GM23338 (cell line): ENCODE measurements at regions not wholly inside any gene's neighbourhood (a gene's known extent, or its start where the extent isn't known, plus 50 kb on each side); places are given as distances from the start of the nearest gene placed in this dataset.

Experiments
- ATAC-seq: fragments of 200-7000 bp; cut with Tn5 transposase; 3 replicates; pipeline ENCODE4 v1.9.1; 2020
- DNase-seq: peaks from one replicate; pipeline ENCODE4 v3.0.0-alpha.2; 2015; ENCODE audit warnings: low spot score
- H2AFZ ChIP-seq: fragments of 200-600 bp; sonication (generic); 2 replicates; pipeline ENCODE4 v1.8.0; 2016; ENCODE audit warnings: antibody characterized with exemption, mild to moderate bottlenecking, moderate library complexity
- H3F3A ChIP-seq: fragments of 200-600 bp; sonication (generic); replicated peaks from 2 replicates; pipeline ENCODE4 v1.8.0; 2017; ENCODE audit warnings: antibody characterized with exemption, mixed run types, low read depth
- H3K27ac ChIP-seq: fragments of 200-600 bp; sonication (generic); 2 replicates; pipeline ENCODE4 v1.6.1; 2016; ENCODE audit warnings: low read depth
- H3K27me3 ChIP-seq: fragments of 200-600 bp; sonication (generic); 2 replicates; pipeline ENCODE4 v1.8.0; 2016; ENCODE audit warnings: mild to moderate bottlenecking, mixed run types, moderate library complexity; ENCODE audit not compliant: insufficient read depth
- H3K36me3 ChIP-seq: fragments of 200-600 bp; sonication (generic); 2 replicates; pipeline ENCODE4 v1.8.0; 2016; ENCODE audit warnings: mild to moderate bottlenecking; ENCODE audit not compliant: insufficient read depth
- H3K4me1 ChIP-seq: fragments of 200-600 bp; sonication (generic); 2 replicates; pipeline ENCODE4 v1.8.0; 2016; ENCODE audit warnings: mild to moderate bottlenecking, moderate library complexity; ENCODE audit not compliant: insufficient read depth
- H3K4me2 ChIP-seq: fragments of 200-600 bp; sonication (generic); 2 replicates; pipeline ENCODE4 v1.7.1; 2017; ENCODE audit warnings: mixed run types
- H3K4me3 ChIP-seq: fragments of 200-600 bp; sonication (generic); 2 replicates; pipeline ENCODE4 v1.6.1; 2016; ENCODE audit warnings: mixed run types
- H3K79me2 ChIP-seq: fragments of 200-600 bp; sonication (generic); replicated peaks from 2 replicates; pipeline ENCODE4 v1.8.0; 2017; ENCODE audit warnings: mild to moderate bottlenecking; ENCODE audit not compliant: insufficient read depth
- H3K9me2 ChIP-seq: fragments of 200-600 bp; sonication (generic); 2 replicates; pipeline ENCODE4 v1.8.0; 2017; ENCODE audit not compliant: insufficient read depth
- H4K20me1 ChIP-seq: fragments of 200-600 bp; sonication (generic); replicated peaks from 2 replicates; pipeline ENCODE4 v1.8.0; 2017; ENCODE audit warnings: mild to moderate bottlenecking; ENCODE audit not compliant: insufficient read depth
- H3K27ac Mint-ChIP-seq: 2 replicates; pipeline ENCODE4 v1.8.0; 2020; ENCODE audit warnings: inconsistent platforms, mild to moderate bottlenecking, moderate library complexity, mixed read lengths
- H3K27me3 Mint-ChIP-seq: 3 replicates; pipeline ENCODE4 v1.8.0; 2022; ENCODE audit warnings: low read depth, mild to moderate bottlenecking, moderate library complexity, mixed read lengths, inconsistent platforms; ENCODE audit not compliant: insufficient read depth, poor library complexity
- H3K36me3 Mint-ChIP-seq: 3 replicates; pipeline ENCODE4 v1.8.0; 2021; ENCODE audit warnings: low read depth, mild to moderate bottlenecking, inconsistent platforms, moderate library complexity, mixed read lengths
- H3K4me1 Mint-ChIP-seq: 3 replicates; pipeline ENCODE4 v1.8.0; 2020; ENCODE audit warnings: mild to moderate bottlenecking, inconsistent platforms, mixed read lengths
- H3K4me3 Mint-ChIP-seq: 3 replicates; pipeline ENCODE4 v1.8.0; 2021; ENCODE audit warnings: moderate library complexity, mild to moderate bottlenecking, inconsistent platforms, mixed read lengths
- H3K9me3 Mint-ChIP-seq: 3 replicates; pipeline ENCODE4 v1.8.0; 2020; ENCODE audit warnings: moderate library complexity, mild to moderate bottlenecking, inconsistent platforms, mixed read lengths
- CREB1 ChIP-seq: fragments of 250-450 bp; sonication (Bioruptor Pico); IDR thresholded peaks from 2 replicates; pipeline ENCODE4 v1.5.0; 2020; ENCODE audit warnings: low read depth, mild to moderate bottlenecking, moderate library complexity
- CTCF ChIP-seq, 2 experiments: fragments of 200-600 bp in 1 of 2; sonication (generic) in 1 of 2; conservative IDR thresholded peaks; 2 replicates each; pipeline versions ENCODE4 v1.5.1 to v1.6.1; 2016 to 2017; ENCODE audit warnings: antibody characterized with exemption in 2 of 2, low read depth in 2 of 2, mild to moderate bottlenecking in 2 of 2, moderate library complexity in 1 of 2
- ETS1 ChIP-seq: IDR thresholded peaks from 2 replicates; pipeline ENCODE4 v1.6.1; 2016; ENCODE audit warnings: antibody characterized with exemption
- EZH2 ChIP-seq: fragments of 200-600 bp; sonication (generic); IDR thresholded peaks from one replicate; pipeline ENCODE4 v1.8.0; 2017; ENCODE audit warnings: antibody characterized with exemption, mild to moderate bottlenecking, low read depth; ENCODE audit not compliant: unreplicated experiment
- EZH2phosphoT487 ChIP-seq: fragments of 200-600 bp; sonication (generic); IDR thresholded peaks from one replicate; pipeline ENCODE4 v1.8.1; 2018; ENCODE audit warnings: antibody characterized with exemption; ENCODE audit not compliant: unreplicated experiment
- JUNB ChIP-seq: IDR thresholded peaks from one replicate; pipeline ENCODE4 v1.6.1; 2016; ENCODE audit warnings: antibody characterized with exemption; ENCODE audit not compliant: unreplicated experiment
- NANOG ChIP-seq: IDR thresholded peaks from 2 replicates; pipeline ENCODE4 v1.6.1; 2016; ENCODE audit warnings: antibody characterized with exemption, borderline replicate concordance
- POLR2AphosphoS5 ChIP-seq: IDR thresholded peaks from 2 replicates; pipeline ENCODE4 v1.6.1; 2016; ENCODE audit warnings: antibody characterized with exemption, low read depth
- REST ChIP-seq: IDR thresholded peaks from one replicate; pipeline ENCODE4 v1.6.1; 2018; ENCODE audit warnings: antibody characterized with exemption; ENCODE audit not compliant: unreplicated experiment
- STAT1 ChIP-seq: IDR thresholded peaks from one replicate; pipeline ENCODE4 v1.6.1; 2016; ENCODE audit warnings: antibody characterized with exemption; ENCODE audit not compliant: unreplicated experiment
- ZNF114 ChIP-seq: fragments of 250-450 bp; sonication (Bioruptor Pico); IDR thresholded peaks from 2 replicates; pipeline ENCODE4 v1.5.0; 2020; ENCODE audit warnings: mild to moderate bottlenecking, moderate library complexity
- ZNF331 ChIP-seq: fragments of 250-450 bp; sonication (Bioruptor Pico); IDR thresholded peaks from 2 replicates; pipeline ENCODE4 v1.5.0; 2020; ENCODE audit warnings: low read depth, mild to moderate bottlenecking, moderate library complexity
- ZNF462 ChIP-seq: fragments of 250-450 bp; sonication (Bioruptor Pico); IDR thresholded peaks from 2 replicates; pipeline ENCODE4 v1.5.0; 2020; ENCODE audit warnings: mild to moderate bottlenecking, moderate library complexity

- H3K4me1 Mint-ChIP-seq, result peaks cover 25% of the 10 kb centered on the region
Observed at GRCh38 chr18:22332590-22332989, 85.1 kb downstream of the CTAGE1 start.

More at GRCh38 chr18:22332590-22332989, 85.1 kb downstream of the CTAGE1 start:
- TF ChIP-seq POLR2AphosphoS5 (no peak), EZH2 (no peak), CREB1 (CRISPR knock-in tag) (peak; percentile 5; the same call in 1 of the 2 replicates), ZNF331 (CRISPR knock-in tag) (no peak), EZH2phosphoT487 (no peak), STAT1 (no peak), ZNF462 (CRISPR knock-in tag) (no peak), REST (no peak), ZNF114 (CRISPR knock-in tag) (no peak), NANOG (no peak), JUNB (no peak), ETS1 (no peak), CTCF (conservative IDR thresholded peaks at IDR 0.05; ENCODE audit: low read depth in 2 of 2) (peak; percentile 55 to 65)
- no peak overlapping the region for H3K4me2 ChIP-seq
- ATAC-seq, result peak; percentile 96
- no peaks in the 10 kb centered on the region for H4K20me1 ChIP-seq
- no peak overlapping the region for H3K4me3 Mint-ChIP-seq
- no peaks in the 10 kb centered on the region for H3K36me3 Mint-ChIP-seq
- H3K4me1 ChIP-seq, result peaks cover 18% of the 10 kb centered on the region
- H2AFZ ChIP-seq, result no peak overlapping the region
- no peak overlapping the region for H3K27ac ChIP-seq
- no peak overlapping the region for H3K4me3 ChIP-seq
- peaks cover 37% of the 10 kb centered on the region for H3K27me3 ChIP-seq
- peak; percentile 84 for DNase-seq
- H3K79me2 ChIP-seq, result no peaks in the 10 kb centered on the region
- H3K27ac Mint-ChIP-seq, result no peak overlapping the region
- H3K9me2 ChIP-seq, result peaks cover 4% of the 10 kb centered on the region; the same call in 1 of the 2 replicates
- no peaks in the 10 kb centered on the region for H3K36me3 ChIP-seq
- peaks cover 32% of the 10 kb centered on the region for H3K27me3 Mint-ChIP-seq
- H3F3A ChIP-seq, result no peaks in the 10 kb centered on the region
- no peaks in the 10 kb centered on the region for H3K9me3 Mint-ChIP-seq
